GM23248 (cell line): ENCODE measurements at regions not wholly inside any gene's neighbourhood (a gene's known extent, or its start where the extent isn't known, plus 50 kb on each side); places are given as distances from the start of the nearest gene placed in this dataset.
"Not testable (repeated sequence)": the region's sequence is repeated elsewhere in the genome, so short reads cannot be mapped to it uniquely, and the experiment has no call there.

ENCODE experiments used
- DNase-seq: peaks from one replicate; pipeline ENCODE4 v3.0.0-alpha.2; 2015
- H2AFZ ChIP-seq: fragments of 200-600 bp; sonication (generic); 2 replicates; pipeline ENCODE4 v1.6.1; 2016; ENCODE audit warnings: antibody characterized with exemption
- H3F3A ChIP-seq: fragments of 200-600 bp; sonication (generic); 2 replicates; pipeline ENCODE4 v1.6.1; 2016; ENCODE audit warnings: mild to moderate bottlenecking, antibody characterized with exemption, mixed run types; ENCODE audit not compliant: insufficient read depth
- H3K27ac ChIP-seq: fragments of 200-600 bp; sonication (generic); 2 replicates; pipeline ENCODE4 v1.5.1; 2016; ENCODE audit warnings: mild to moderate bottlenecking
- H3K27me3 ChIP-seq: fragments of 200-600 bp; sonication (generic); replicated peaks from 2 replicates; pipeline ENCODE4 v1.6.1; 2016; ENCODE audit warnings: mild to moderate bottlenecking; ENCODE audit not compliant: insufficient read depth
- H3K36me3 ChIP-seq: fragments of 200-600 bp; sonication (generic); 2 replicates; pipeline ENCODE4 v1.6.1; 2016; ENCODE audit warnings: low read depth, mild to moderate bottlenecking
- H3K4me1 ChIP-seq: fragments of 200-600 bp; sonication (generic); 2 replicates; pipeline ENCODE4 v1.6.1; 2016; ENCODE audit warnings: mild to moderate bottlenecking; ENCODE audit not compliant: insufficient read depth
- H3K4me2 ChIP-seq: fragments of 200-600 bp; sonication (generic); one replicate; pipeline ENCODE4 v1.6.1; 2016; ENCODE audit warnings: mild to moderate bottlenecking; ENCODE audit not compliant: unreplicated experiment
- H3K4me3 ChIP-seq: fragments of 200-600 bp; sonication (generic); 2 replicates; pipeline ENCODE4 v1.5.1; 2016; ENCODE audit warnings: mild to moderate bottlenecking
- H3K79me2 ChIP-seq: fragments of 200-600 bp; sonication (generic); 2 replicates; pipeline ENCODE4 v1.6.1; 2016; ENCODE audit warnings: mild to moderate bottlenecking; ENCODE audit not compliant: insufficient read depth
- H3K9ac ChIP-seq: fragments of 200-600 bp; sonication (generic); 2 replicates; pipeline ENCODE4 v1.6.1; 2016; ENCODE audit warnings: mild to moderate bottlenecking
- H3K9me2 ChIP-seq: fragments of 200-600 bp; sonication (generic); 2 replicates; pipeline ENCODE4 v1.6.1; 2016; ENCODE audit warnings: mixed run types, mild to moderate bottlenecking, moderate library complexity; ENCODE audit not compliant: insufficient read depth
- H3K9me3 ChIP-seq: fragments of 200-600 bp; sonication (generic); one replicate; pipeline ENCODE4 v1.6.1; 2017; ENCODE audit warnings: low read depth
- H4K20me1 ChIP-seq: fragments of 200-600 bp; sonication (generic); 2 replicates; pipeline ENCODE4 v1.6.0; 2016; ENCODE audit not compliant: insufficient read depth
- EZH2 ChIP-seq: fragments of 200-600 bp; sonication (generic); IDR thresholded peaks from 2 replicates; pipeline ENCODE4 v1.6.1; 2018; ENCODE audit warnings: antibody characterized with exemption, mild to moderate bottlenecking; ENCODE audit not compliant: insufficient read depth, poor library complexity, severe bottlenecking
- EZH2phosphoT487 ChIP-seq: fragments of 200-600 bp; sonication (generic); IDR thresholded peaks from 2 replicates; pipeline ENCODE4 v1.6.1; 2018; ENCODE audit warnings: antibody characterized with exemption, moderate library complexity, mild to moderate bottlenecking, low read depth; ENCODE audit not compliant: insufficient read depth
- WGBS, 2 experiments: methylation state at CpG; one replicate each; pipeline ENCODE4 v1.1.6; 2015 to 2017; ENCODE audit warnings: low lambda C conversion rate in 2 of 2, low coverage in 1 of 2; ENCODE audit errors: missing lambda C conversion rate in 2 of 2; 5-methylcytosine and 5-hydroxymethylcytosine counted together
- in situ Hi-C: fragments of 300-500 bp; cut with MboI; formaldehyde crosslinking; loops from 2 replicates; pipeline ENCODE4 v1.15.0; 2020

DNA sequence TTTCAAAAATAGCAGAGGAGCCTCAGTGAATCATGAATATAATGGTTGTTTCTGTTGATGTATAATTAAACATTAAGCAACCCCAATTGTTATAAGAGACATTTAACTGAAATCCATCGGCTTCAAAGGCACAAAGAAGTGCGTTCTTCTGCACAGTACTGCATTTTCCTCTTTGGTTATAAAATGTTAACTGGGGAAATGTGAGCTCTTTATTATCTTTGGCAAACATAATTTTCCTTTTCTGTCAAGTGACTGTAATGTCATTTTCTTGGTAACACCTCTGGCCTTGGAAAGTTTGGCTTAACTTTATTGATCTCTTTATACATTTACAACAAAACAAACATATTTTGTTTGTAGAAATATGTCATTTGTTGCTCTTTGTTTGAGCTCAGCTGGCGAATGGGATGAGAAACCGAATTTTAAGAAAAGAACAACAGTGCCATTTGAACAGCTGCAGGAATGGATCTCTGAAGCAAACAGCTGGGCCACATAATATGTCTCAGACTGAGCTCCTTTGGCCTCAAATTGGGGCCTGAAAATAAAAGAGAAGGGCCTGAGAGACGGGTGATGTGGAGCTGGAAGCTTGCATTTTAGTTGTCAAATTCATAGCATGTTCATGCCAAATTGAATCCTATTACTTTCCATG, 427.0 kb upstream of the SPTLC3 start:
- Histone ChIP-seq H3K27me3 (no peaks in the 10 kb centered on the region), H3K36me3 (no peaks in the 10 kb centered on the region), H3K9me2 (no peaks in the 10 kb centered on the region), H3K27ac (no peak overlapping the region), H3K79me2 (no peaks in the 10 kb centered on the region), H3K4me1 (no peaks in the 10 kb centered on the region), H2AFZ (no peak overlapping the region), H3F3A (no peaks in the 10 kb centered on the region), H3K9ac (no peak overlapping the region), H3K4me2 (no peak overlapping the region), H4K20me1 (no peaks in the 10 kb centered on the region), H3K4me3 (no peak overlapping the region), H3K9me3 (no peaks in the 10 kb centered on the region)
- TF ChIP-seq EZH2 (no peak), EZH2phosphoT487 (no peak)
- 1 to 3% methylated on average over 5 of the region's 5 CpGs for WGBS, 2 experiments
- in situ Hi-C loops, result no loop called here
- no peak for DNase-seq

DNA sequence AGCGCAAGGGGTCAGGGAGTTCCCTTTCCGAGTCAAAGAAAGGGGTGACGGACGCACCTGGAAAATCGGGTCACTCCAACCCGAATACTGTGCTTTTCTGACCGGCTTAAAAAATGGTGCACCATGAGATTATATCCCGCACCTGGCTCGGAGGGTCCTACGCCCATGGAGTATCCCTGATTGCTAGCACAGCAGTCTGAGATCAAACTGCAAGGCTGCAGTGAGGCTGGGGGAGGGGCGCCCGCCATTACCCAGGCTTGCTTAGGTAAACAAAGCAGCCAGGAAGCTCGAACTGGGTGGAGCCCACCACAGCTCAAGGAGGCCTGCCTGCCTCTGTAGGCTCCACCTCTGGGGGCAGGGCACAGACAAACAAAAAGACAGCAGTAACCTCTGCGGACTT, 426.1 kb upstream of the SPTLC3 start:
- H3K4me1 ChIP-seq, H2AFZ ChIP-seq, H3K9me3 ChIP-seq, H3K9ac ChIP-seq, in situ Hi-C loops, H3K4me3 ChIP-seq, H4K20me1 ChIP-seq, H3K9me2 ChIP-seq, H3K4me2 ChIP-seq, H3K27me3 ChIP-seq, H3K79me2 ChIP-seq, H3K27ac ChIP-seq, H3F3A ChIP-seq, DNase-seq, H3K36me3 ChIP-seq: not testable (repeated sequence)
- WGBS, 2 experiments, result 43 to 66% methylated on average over 8 to 13 of the region's 14 CpGs

DNA sequence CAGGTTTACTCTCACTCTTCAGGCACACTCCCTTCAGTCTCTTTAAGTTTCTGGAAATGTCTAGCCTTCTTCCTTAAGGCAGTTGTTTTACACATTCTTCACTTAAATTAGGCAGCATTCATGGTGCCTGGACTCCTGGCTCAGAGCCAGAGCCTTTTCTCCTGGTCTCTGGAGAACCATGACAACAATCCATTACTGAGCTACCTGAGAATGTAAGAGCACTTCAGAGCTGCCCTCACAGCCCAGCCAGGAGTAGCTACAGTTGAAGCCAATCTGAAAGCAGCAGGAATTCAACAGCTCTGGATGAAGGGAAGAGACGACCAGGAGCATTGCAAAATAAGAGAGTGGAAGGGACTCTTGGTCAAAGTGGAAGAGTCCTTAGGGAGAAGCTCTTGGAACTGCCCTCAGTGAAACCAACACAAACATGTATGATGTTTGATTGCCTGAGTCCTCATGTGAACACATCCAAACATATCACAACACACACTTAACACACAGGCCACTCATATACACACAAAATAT, 416.8 kb upstream of the SPTLC3 start:
- TF ChIP-seq EZH2 (no peak), EZH2phosphoT487 (no peak)
- no peak overlapping the region for H2AFZ ChIP-seq
- in situ Hi-C loops, result no loop called here
- no peaks in the 10 kb centered on the region for H3K27me3 ChIP-seq
- 0 to 6% methylated on average over 1 of the region's 1 CpG for WGBS, 2 experiments
- no peak overlapping the region for H3K9ac ChIP-seq
- H3K27ac ChIP-seq, result no peak overlapping the region
- no peaks in the 10 kb centered on the region for H3F3A ChIP-seq
- no peaks in the 10 kb centered on the region for H3K4me1 ChIP-seq
- no peak for DNase-seq
- H3K9me3 ChIP-seq, result no peaks in the 10 kb centered on the region
- H3K4me3 ChIP-seq, result no peak overlapping the region
- H3K4me2 ChIP-seq, result no peak overlapping the region
- H4K20me1 ChIP-seq, result no peaks in the 10 kb centered on the region
- H3K79me2 ChIP-seq, result no peaks in the 10 kb centered on the region
- H3K9me2 ChIP-seq, result no peaks in the 10 kb centered on the region
- no peaks in the 10 kb centered on the region for H3K36me3 ChIP-seq

DNA sequence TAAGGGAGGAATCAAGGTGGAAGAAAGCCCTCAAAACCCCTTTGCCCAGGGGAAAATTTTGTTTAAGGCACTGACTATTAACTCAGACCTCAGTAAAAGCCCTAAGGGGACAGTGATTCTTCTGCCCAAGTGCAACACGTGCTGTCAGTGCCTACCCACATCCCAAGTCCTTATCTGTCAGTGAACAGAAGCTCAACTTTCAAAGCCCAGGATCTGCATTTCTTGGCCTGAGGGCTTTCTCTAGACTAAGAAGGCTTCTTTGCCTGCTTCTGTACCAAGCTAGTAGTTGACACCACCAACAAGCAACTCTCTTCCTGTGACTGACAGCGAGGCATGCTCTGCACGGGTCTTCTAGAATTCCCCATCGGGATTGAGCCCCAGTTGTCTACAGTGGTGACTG, 416.0 kb upstream of the SPTLC3 start:
- DNase-seq, result no peak
- Histone ChIP-seq H3K27me3 (no peaks in the 10 kb centered on the region), H3K4me1 (no peaks in the 10 kb centered on the region), H2AFZ (no peak overlapping the region), H3F3A (no peaks in the 10 kb centered on the region), H3K9me2 (no peaks in the 10 kb centered on the region), H3K36me3 (no peaks in the 10 kb centered on the region), H3K9me3 (no peaks in the 10 kb centered on the region), H4K20me1 (no peaks in the 10 kb centered on the region), H3K4me2 (no peak overlapping the region), H3K4me3 (no peak overlapping the region), H3K27ac (no peak overlapping the region), H3K9ac (no peak overlapping the region), H3K79me2 (no peaks in the 10 kb centered on the region)
- WGBS, 2 experiments, result 14 to 23% methylated on average over 4 of the region's 4 CpGs
- in situ Hi-C loops, result no loop called here
- TF ChIP-seq EZH2 (no peak), EZH2phosphoT487 (no peak)
